KMS-11 (cell line): ENCODE measurements at regions not wholly inside any gene's neighbourhood (a gene's known extent, or its start where the extent isn't known, plus 50 kb on each side); places are given as distances from the start of the nearest gene placed in this dataset.
"Not testable (repeated sequence)": the region's sequence is repeated elsewhere in the genome, so short reads cannot be mapped to it uniquely, and the experiment has no call there.

Experiments used
- H2AFZ ChIP-seq: fragments of 200-600 bp; sonication (generic); 2 replicates; pipeline ENCODE4 v1.6.1; 2016; ENCODE audit warnings: antibody characterized with exemption, mixed run types, low read depth
- H3K27ac ChIP-seq: fragments of 200-600 bp; sonication (generic); 2 replicates; pipeline ENCODE4 v1.6.1; 2016; ENCODE audit warnings: mild to moderate bottlenecking, mixed run types
- H3K27me3 ChIP-seq: fragments of 200-600 bp; sonication (generic); 2 replicates; pipeline ENCODE4 v1.6.1; 2017; ENCODE audit warnings: mild to moderate bottlenecking, low read depth, mixed run types, moderate library complexity; ENCODE audit not compliant: insufficient read depth
- H3K36me3 ChIP-seq: fragments of 200-600 bp; sonication (generic); 2 replicates; pipeline ENCODE4 v1.6.1; 2017; ENCODE audit warnings: mild to moderate bottlenecking, mixed run types; ENCODE audit not compliant: insufficient read depth
- H3K4me1 ChIP-seq: fragments of 200-600 bp; sonication (generic); 2 replicates; pipeline ENCODE4 v1.6.1; 2016; ENCODE audit warnings: mild to moderate bottlenecking, low read depth, mixed run types; ENCODE audit not compliant: poor library complexity, severe bottlenecking
- H3K4me2 ChIP-seq: fragments of 200-600 bp; sonication (generic); 2 replicates; pipeline ENCODE4 v1.7.0; 2016; ENCODE audit warnings: mild to moderate bottlenecking, mixed run types
- H3K4me3 ChIP-seq: fragments of 200-600 bp; sonication (generic); IDR thresholded peaks from 2 replicates; pipeline ENCODE4 v1.6.1; 2017; ENCODE audit warnings: low read depth, low read length, mixed read lengths; ENCODE audit not compliant: insufficient read depth
- H3K79me2 ChIP-seq: fragments of 200-600 bp; sonication (generic); 2 replicates; pipeline ENCODE4 v1.6.1; 2016; ENCODE audit warnings: low read depth, mixed run types; ENCODE audit not compliant: insufficient read depth
- H3K9ac ChIP-seq: fragments of 200-600 bp; sonication (generic); 2 replicates; pipeline ENCODE4 v1.6.1; 2016; ENCODE audit warnings: mild to moderate bottlenecking, mixed run types
- H4K20me1 ChIP-seq: fragments of 200-600 bp; sonication (generic); 2 replicates; pipeline ENCODE4 v1.6.1; 2016; ENCODE audit warnings: mild to moderate bottlenecking, mixed run types; ENCODE audit not compliant: insufficient read depth
- TF ChIP-seq, protein P1 (sequence below): fragments of 200-600 bp; sonication (generic); conservative IDR thresholded peaks from 2 replicates; pipeline ENCODE4 v1.6.1; 2017; ENCODE audit warnings: low read depth, mild to moderate bottlenecking, antibody characterized with exemption, low read length, moderate library complexity, mixed read lengths

- TF ChIP-seq, protein P1, sequence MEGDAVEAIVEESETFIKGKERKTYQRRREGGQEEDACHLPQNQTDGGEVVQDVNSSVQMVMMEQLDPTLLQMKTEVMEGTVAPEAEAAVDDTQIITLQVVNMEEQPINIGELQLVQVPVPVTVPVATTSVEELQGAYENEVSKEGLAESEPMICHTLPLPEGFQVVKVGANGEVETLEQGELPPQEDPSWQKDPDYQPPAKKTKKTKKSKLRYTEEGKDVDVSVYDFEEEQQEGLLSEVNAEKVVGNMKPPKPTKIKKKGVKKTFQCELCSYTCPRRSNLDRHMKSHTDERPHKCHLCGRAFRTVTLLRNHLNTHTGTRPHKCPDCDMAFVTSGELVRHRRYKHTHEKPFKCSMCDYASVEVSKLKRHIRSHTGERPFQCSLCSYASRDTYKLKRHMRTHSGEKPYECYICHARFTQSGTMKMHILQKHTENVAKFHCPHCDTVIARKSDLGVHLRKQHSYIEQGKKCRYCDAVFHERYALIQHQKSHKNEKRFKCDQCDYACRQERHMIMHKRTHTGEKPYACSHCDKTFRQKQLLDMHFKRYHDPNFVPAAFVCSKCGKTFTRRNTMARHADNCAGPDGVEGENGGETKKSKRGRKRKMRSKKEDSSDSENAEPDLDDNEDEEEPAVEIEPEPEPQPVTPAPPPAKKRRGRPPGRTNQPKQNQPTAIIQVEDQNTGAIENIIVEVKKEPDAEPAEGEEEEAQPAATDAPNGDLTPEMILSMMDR: no peak
- H4K20me1 ChIP-seq: no peaks in the 10 kb centered on the region
- peak overlapping the region; percentile 27; the same call in 1 of the 2 replicates for H3K4me2 ChIP-seq
- H3K9ac ChIP-seq: 0 out of 2 replicates have a peak overlapping the region, but pooled peaks have one; percentile 8
- H3K27me3 ChIP-seq: no peaks in the 10 kb centered on the region
- H3K36me3 ChIP-seq: no peaks in the 10 kb centered on the region
- no peak overlapping the region for H3K4me3 ChIP-seq
- H3K4me1 ChIP-seq: peaks cover 76% of the 10 kb centered on the region
- peak overlapping the region; percentile 61 for H3K27ac ChIP-seq
- peak overlapping the region; percentile 51 for H2AFZ ChIP-seq
- peaks cover 12% of the 10 kb centered on the region; the same call in 1 of the 2 replicates for H3K79me2 ChIP-seq
Observed at GRCh38 chr15:92822216-92823144, 77.6 kb upstream of the CHD2 start.

DNA sequence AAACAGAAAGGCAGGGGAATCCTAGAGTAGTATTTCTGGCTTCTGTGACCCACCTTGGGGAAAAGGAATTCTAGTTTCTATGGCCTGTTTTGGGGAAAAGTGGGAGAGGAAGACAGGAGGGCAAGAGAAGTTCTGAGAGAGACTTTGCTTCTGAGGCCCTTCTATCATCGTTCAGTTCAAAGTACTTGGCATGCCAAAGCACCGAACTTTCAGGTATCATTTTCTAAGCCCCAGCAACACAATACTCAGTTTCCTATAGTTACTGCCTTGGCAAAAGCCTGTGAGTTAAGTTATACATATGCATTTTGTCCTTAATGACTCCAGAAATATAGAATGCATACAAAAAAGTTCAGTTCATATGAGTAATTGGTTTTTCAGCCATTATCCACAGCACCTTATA lies 74.1 kb upstream of the CHD2 start:
- Histone ChIP-seq H3K27me3 (no peaks in the 10 kb centered on the region), H3K4me3 (no peak overlapping the region), H3K36me3 (no peaks in the 10 kb centered on the region), H3K4me1 (peaks cover 71% of the 10 kb centered on the region), H4K20me1 (no peaks in the 10 kb centered on the region), H2AFZ (peak overlapping the region; percentile 19), H3K9ac (no peak overlapping the region), H3K27ac (peak overlapping the region; percentile 33; the same call in 1 of the 2 replicates), H3K4me2 (peak overlapping the region; percentile 46; the same call in 1 of the 2 replicates), H3K79me2 (no peaks in the 10 kb centered on the region; the same call in 1 of the 2 replicates)
- TF ChIP-seq, protein P1: no peak

DNA sequence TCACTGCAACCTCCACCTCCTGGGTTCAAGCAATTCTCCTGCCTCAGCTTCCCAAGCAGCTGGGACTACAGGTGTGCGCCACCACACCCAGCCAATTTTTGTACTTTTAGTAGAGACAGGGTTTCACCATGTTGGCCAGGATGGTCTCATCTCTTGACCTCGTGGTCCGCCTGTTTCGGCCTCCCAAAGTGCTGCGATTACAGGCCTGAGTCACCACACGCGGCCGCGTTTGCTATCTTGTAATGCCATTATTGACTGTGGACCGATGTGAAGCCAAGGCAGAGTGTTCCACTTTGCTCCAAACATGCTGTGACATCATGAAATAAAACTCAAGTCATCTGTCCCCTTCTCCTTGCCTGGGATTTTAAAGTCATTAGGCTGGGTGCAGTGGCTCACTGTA lies 72.1 kb upstream of the CHD2 start:
- not testable (repeated sequence) for H3K9ac ChIP-seq, H3K27me3 ChIP-seq, H3K4me2 ChIP-seq, H3K27ac ChIP-seq, H4K20me1 ChIP-seq, H3K36me3 ChIP-seq, H3K79me2 ChIP-seq, H2AFZ ChIP-seq, H3K4me3 ChIP-seq
- H3K4me1 ChIP-seq: peaks cover 66% of the 10 kb centered on the region

- TF ChIP-seq, protein P1: no peak
- Histone ChIP-seq H3K27ac (peak overlapping the region; percentile 99), H3K4me1 (peaks cover 73% of the 10 kb centered on the region), H3K79me2 (no peaks in the 10 kb centered on the region; the same call in 1 of the 2 replicates), H3K9ac (no peak overlapping the region; the same call in 1 of the 2 replicates), H3K4me3 (no peak overlapping the region), H2AFZ (no peak overlapping the region), H3K36me3 (no peaks in the 10 kb centered on the region), H3K27me3 (no peaks in the 10 kb centered on the region), H4K20me1 (no peaks in the 10 kb centered on the region), H3K4me2 (peak overlapping the region; percentile 100; the same call in 1 of the 2 replicates)
Observed at GRCh38 chr15:92829875-92830274, 70.2 kb upstream of the CHD2 start.

- Histone ChIP-seq H3K79me2 (no peaks in the 10 kb centered on the region; the same call in 1 of the 2 replicates), H3K4me1 (peaks cover 67% of the 10 kb centered on the region), H3K4me2 (peak overlapping the region; percentile 100), H3K27me3 (no peaks in the 10 kb centered on the region), H4K20me1 (no peaks in the 10 kb centered on the region), H3K4me3 (no peak overlapping the region), H3K27ac (peak overlapping the region; percentile 99), H3K9ac (peak overlapping the region; percentile 82), H3K36me3 (no peaks in the 10 kb centered on the region), H2AFZ (no peak overlapping the region)
- TF ChIP-seq, protein P1: no peak
Observed at GRCh38 chr15:92831336-92831654, 68.8 kb upstream of the CHD2 start.
